HG02763 (cell line): ENCODE measurements at regions not wholly inside any gene's neighbourhood (a gene's known extent, or its start where the extent isn't known, plus 50 kb on each side); places are given as distances from the start of the nearest gene placed in this dataset.

Experiments
- ATAC-seq: cut with Tn5 transposase; IDR thresholded peaks from one replicate; pipeline ENCODE4 v1.9.1; 2021; ENCODE audit warnings: mild to moderate bottlenecking, moderate library complexity; ENCODE audit not compliant: unreplicated experiment

GRCh38 chr17:33352526-33352925 is 59.4 kb upstream of the ASIC2 start:
- ATAC-seq, result no peak

- no peak for ATAC-seq
Measured at GRCh38 chr17:33356266-33356665, 63.2 kb upstream of the ASIC2 start.

DNA sequence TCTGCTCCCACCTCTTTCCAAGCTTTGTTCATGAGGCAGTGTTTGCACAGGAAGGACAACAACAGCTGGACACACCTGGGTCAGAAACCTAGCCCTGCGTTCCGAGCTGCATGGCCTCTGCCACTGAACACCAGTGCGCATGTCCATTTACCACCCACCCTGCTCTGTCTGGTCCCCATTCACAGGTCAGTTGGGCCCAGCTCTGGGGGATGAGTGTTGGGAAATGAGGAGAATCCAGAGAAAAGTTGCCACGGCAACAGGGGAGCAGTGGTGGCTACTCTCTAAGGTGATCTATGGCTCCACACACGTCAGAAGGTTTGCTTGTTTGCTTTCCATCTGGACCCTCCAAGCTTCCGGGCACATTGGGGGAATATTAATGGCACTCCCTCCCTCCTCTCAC is 70.4 kb upstream of the ASIC2 start:
- no peak for ATAC-seq

DNA sequence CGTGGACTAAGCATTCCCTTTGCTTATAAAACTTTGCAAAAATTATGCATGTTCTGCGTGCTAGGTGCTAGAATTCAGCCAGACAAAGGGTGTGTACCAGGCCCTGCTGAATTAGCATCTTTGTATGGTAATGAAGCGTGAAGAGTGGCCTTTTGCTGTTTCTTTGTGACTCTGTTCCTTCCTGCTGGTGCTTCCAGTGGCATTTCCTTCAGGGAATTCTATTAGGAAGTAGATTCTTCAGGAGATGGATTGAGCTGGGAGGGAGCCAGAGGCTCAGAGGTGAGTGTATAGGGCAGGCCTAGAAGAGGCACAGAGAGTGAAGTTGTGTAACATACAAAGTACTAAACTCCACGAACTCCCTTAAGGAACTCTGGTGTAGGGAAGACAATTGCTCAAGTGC is 73.9 kb upstream of the ASIC2 start:
- ATAC-seq, result no peak

DNA sequence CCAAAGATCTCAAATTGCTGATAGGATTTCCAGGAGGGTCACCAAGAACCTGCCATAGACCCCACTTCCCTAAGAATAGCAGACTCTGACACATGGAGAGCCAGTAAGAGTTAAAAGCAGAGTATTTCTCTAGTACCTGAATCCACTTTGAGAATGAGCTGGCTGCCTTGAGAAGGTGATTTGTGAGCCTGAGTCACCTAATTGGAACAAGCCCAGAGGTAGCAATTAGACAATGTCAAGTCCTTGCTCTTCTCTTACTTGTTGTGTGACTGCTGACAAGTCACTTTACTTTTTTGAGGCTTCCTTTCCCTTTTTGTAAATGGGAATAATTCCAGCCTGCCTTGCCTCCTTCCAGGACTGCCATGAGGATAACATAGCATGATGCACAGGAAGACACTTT is 76.1 kb upstream of the ASIC2 start:
- no peak for ATAC-seq

GRCh38 chr17:33369876-33370275 is 76.8 kb upstream of the ASIC2 start:
- no peak for ATAC-seq

GRCh38 chr17:33370401-33370800 is 77.3 kb upstream of the ASIC2 start:
- ATAC-seq, result no peak

DNA sequence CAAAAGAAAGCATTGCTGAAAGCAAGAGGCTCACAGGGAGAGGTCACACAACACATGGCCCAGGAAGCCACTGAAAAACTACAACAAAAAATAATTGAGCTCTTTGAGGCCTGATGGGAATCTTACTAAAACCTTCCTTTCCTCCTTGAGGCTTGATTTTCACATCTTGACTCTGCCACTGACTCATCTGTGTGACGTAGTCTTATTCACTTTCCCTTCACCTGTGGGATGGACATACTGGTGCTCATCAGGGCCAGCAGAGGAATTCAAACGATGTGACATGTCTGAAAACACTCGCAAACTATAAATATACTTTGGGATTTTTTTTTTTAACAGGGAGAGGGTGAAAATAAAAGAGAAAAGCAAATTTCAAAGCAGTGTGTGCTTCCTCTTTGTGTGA is 78.3 kb upstream of the ASIC2 start:
- no peak for ATAC-seq

DNA sequence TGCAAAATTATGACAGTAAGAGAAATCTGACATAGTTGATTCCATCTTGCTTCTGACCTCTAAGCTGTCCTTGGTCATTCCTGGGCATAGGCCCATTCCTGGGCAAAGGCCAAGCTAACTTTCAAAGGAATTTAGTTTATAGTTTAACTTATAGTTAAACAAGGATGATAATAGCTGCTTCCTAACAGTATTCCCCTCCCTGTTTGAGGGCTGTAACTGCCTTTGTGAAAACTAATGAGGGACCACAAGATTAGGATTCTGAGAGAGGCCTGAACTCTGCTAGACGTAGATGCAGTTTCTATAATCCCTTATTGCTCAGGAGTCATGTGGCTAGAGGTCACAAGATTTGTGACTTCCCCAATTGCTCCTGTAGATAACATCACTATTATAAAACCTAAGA is 80.2 kb upstream of the ASIC2 start:
- no peak for ATAC-seq

- no peak for ATAC-seq
Measured at GRCh38 chr17:33375103-33375502, 82.0 kb upstream of the ASIC2 start.

DNA sequence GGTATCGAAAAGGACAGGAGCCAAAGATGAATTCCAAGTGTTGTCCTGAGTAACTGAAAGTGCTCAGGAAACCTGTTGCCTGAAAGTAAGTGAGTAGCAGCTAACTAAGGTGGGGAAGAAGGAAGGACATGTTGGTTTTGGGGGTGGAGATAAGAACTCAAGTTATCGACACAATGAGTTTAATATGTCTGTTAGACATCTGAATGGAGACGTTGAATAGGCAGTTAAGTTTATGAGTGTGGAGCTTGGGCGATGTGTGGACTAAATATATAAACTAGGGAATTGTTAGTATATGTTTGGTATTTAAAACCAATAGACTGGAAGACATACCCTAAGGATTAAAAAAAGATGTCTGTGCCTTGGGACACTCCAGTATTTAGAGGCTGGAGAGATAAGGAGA is 82.7 kb upstream of the ASIC2 start:
- ATAC-seq, result no peak

- no peak for ATAC-seq
Measured at GRCh38 chr17:33377837-33378595, 84.9 kb upstream of the ASIC2 start.

DNA sequence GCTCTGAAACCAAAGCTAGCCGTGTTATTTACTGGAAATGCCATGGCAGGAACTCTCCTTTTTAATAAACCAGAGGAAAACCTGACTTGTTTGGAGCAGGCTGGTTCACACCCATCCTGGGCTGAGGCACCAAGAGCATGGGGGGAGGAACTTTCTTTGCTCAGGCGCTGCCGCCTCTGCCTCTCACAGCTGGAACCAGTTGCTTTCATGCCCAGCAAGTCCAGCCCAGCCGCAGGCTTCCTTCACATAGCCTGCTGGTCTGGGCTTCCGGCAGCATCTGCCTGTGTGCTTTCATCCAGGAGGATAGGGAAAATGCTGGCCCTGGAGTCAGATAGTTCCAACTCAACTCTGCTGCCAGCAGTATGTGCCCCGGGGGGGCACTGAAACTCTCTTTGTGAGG is 88.1 kb upstream of the ASIC2 start:
- no peak for ATAC-seq

DNA sequence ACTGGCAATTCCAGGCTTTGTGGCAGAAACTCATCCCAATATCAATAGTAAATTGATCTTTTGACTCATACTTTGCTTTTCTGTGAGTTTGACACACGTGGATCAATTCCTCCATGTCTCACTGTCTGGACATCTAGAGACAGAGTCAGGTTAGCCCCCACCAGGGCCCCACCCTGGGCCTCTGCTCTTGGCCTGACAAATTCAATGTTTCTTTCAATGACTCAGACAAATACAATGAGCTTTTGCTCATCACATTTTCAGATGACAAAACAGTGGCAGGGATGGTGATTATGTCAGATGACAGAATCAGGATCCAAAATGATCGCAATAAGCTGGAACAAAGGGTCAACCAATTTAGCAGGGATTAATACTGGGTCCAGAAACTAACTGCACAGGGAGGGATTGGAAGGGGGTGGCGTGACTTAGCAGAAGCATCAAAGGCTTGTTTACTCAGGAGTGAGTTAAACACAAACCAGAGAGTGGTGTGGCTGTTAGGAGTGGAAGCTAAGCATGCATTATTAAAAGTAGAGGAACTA is 90.5 kb upstream of the ASIC2 start:
- no peak for ATAC-seq

DNA sequence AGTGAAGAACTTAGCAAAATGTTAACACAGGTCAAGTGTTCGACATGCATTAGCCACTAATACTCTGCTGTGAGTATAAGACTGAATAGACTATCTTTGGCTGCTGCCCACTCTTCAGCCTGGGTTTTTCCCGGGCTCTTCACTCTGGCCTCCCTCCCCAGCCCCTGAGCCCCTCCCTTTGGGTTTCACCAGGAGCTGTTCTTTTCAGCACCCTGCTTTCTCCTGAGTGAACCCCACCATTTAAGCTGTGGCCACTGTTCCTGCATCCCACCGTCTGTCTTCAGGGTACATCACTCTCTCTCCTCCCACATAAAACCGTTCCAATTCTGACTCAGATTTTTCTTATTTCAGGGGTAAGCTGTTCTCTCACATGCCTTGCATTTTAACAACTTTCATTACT is 92.0 kb upstream of the ASIC2 start:
- no peak for ATAC-seq

DNA sequence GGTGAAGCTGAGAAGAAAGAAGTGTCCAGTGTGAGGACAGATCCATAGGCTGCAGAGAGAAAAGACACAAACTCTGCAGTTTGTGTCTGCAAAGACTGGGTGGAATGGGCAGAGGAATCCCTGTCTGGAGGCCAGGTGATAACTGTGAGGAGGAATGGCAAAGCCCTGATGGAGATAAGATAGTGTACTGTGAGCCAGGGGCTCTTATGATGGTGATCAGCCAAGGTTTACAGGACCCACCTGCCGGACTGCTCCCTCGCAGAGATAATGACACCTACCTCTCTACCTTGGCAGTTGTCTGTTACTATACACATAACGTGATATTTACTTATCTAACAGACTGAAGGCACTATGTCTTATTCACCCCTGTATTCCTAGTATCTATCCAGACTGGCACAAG is 92.6 kb upstream of the ASIC2 start:
- no peak for ATAC-seq

- no peak for ATAC-seq
Measured at GRCh38 chr17:33387406-33387805, 94.3 kb upstream of the ASIC2 start.

DNA sequence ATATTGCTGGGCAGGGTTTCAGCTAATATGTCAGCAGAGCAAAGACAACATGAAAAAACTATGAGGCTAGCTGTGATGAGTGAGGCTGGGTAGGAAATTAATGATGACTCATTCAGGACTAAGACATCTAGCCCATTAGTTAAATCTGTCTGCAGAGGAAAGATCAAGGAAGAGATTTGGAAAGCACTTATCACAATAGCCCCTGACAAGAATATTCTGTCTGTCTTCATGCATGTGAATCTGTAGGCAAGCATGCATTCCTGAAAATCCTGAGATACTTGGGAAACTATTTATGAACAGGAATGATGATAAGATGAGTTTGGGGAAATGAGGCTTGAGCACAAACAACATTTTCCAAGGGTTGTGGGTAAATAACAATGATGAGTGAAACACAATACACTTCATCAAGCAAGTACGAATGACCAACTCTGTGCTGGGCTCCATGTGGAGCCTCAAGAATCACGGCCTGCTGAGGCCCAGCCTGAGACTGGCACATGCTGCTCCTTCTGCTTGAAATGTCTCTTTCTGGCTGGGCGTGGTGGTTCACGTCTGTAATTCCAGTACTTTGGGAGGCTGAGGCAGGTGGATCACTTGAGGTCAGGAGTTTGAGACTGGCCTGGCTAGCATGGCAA is 96.5 kb upstream of the ASIC2 start:
- ATAC-seq, result no peak

DNA sequence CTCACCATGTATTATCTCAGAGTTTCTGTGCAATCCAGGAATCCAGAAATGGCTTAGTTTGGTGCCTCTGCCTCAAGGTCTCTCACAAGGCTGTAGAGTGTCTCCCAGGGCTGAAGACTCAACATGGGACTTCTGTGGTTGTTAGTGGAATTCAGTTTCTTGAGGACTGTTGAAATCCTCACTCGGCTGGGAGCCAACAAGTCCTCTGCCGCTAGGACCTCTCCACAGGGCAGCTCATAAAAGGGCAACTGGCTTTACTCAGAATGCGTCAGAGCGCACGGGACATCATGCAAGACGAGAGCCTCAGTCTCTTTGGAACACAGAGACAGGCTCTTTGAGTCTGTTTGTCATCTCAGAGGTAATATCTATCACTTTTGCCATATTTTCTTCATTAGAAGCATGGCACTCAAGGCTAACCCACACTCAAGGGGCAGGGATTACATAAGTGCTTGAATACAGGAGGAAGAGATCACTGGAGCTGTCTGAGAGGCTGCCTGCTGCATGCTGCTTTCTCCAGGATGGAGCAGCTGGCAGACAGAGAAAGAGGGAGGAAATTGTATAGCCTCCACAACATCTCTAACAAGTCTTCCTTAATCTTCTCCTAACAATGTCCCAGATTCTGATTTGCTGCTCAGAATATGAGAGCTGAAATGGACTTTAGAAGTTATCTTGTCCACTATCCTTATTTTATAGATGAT is 97.5 kb upstream of the ASIC2 start:
- no peak for ATAC-seq

DNA sequence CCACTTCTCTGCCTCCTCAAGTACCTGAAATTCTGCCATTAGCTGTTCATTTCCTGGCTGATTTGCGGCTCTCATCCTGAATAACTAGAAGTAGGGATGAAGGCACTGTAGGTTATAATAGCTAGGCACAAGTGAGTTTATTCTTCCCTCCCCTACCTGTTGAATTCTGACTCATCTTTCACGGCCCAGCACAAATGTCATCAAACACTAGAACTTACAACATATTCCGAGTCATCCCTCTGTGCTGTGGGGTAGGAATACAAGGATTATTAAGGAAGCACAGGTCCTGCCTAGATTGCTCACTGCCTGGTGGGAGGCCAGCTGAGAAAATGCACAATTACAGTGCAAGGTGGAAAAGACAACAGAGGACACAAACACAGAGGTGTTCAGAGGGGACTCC is 103.7 kb upstream of the ASIC2 start:
- ATAC-seq, result no peak

- no peak for ATAC-seq
Measured at GRCh38 chr17:33398386-33398785, 105.3 kb upstream of the ASIC2 start.

DNA sequence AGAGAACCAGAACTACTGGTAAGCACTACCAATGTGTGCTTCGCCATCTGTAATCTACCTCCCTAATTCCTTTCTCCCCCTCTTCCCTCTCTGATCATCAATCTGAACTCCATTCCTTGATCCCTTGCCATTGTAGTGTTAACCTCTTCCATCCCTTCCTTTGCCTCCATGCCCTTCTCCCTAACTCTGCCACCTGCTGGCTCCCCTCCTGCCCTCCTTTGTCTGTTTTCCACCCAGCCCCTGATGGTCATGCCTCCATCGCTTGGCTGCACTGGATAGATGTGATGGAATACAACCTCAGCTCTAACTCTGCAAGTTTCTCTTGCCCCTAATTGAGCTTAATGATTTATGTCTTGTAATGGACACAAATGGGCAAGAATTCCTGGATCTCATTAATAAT is 108.2 kb upstream of the ASIC2 start:
- ATAC-seq, result no peak
